Astrocyte (in vitro differentiated cells and primary cell): ENCODE measurements at regions not wholly inside any gene's neighbourhood (a gene's known extent, or its start where the extent isn't known, plus 50 kb on each side); places are given as distances from the start of the nearest gene placed in this dataset.
A peak's percentile ranks its signal among the peaks of the same experiment; 100 is the strongest.

Experiments
- DNase-seq: peaks from one replicate; pipeline ENCODE4 v3.0.0-alpha.2; 2010; ENCODE audit warnings: low read depth
- FAIRE-seq: peaks from 2 replicates; lab custom pipeline; 2011; peaks lifted over from hg19 to GRCh38; lab: Jason Lieb, UNC
- H2AFZ ChIP-seq: 2 replicates; pipeline ENCODE4 v1.6.0; 2012; ENCODE audit warnings: low read depth, low read length, inconsistent platforms
- H3K27ac ChIP-seq: 2 replicates; pipeline ENCODE4 v1.5.1; 2011; ENCODE audit warnings: low read depth, low read length, inconsistent platforms
- H3K27me3 ChIP-seq: 2 replicates; pipeline ENCODE4 v1.6.0; 2011; ENCODE audit warnings: low read length, inconsistent platforms; ENCODE audit not compliant: insufficient read depth
- H3K36me3 ChIP-seq: 2 replicates; pipeline ENCODE4 v1.5.1; 2011; ENCODE audit warnings: low read length, inconsistent platforms; ENCODE audit not compliant: insufficient read depth
- H3K4me1 ChIP-seq: 2 replicates; pipeline ENCODE4 v1.5.1; 2011; ENCODE audit warnings: low read length, inconsistent platforms; ENCODE audit not compliant: insufficient read depth
- H3K4me2 ChIP-seq: 2 replicates; pipeline ENCODE4 v1.6.0; 2012; ENCODE audit warnings: low read length, inconsistent platforms
- H3K4me3 ChIP-seq: 2 replicates; pipeline ENCODE4 v1.5.1; 2011; ENCODE audit warnings: low read depth, mild to moderate bottlenecking, low read length, inconsistent platforms; ENCODE audit not compliant: insufficient read depth
- H3K79me2 ChIP-seq: 2 replicates; pipeline ENCODE4 v1.6.0; 2012; ENCODE audit warnings: mild to moderate bottlenecking, low read length, inconsistent platforms; ENCODE audit not compliant: insufficient read depth
- H3K9ac ChIP-seq: 2 replicates; pipeline ENCODE4 v1.6.0; 2012; ENCODE audit warnings: mild to moderate bottlenecking, low read length, inconsistent platforms
- H3K9me3 ChIP-seq: 2 replicates; pipeline ENCODE4 v1.5.1; 2012; ENCODE audit warnings: low read depth, mild to moderate bottlenecking, low read length, inconsistent platforms; ENCODE audit not compliant: insufficient read depth
- H4K20me1 ChIP-seq: 2 replicates; pipeline ENCODE4 v1.6.0; 2012; ENCODE audit warnings: low read length, inconsistent platforms; ENCODE audit not compliant: insufficient read depth
- H3K27ac Mint-ChIP-seq: one replicate; pipeline ENCODE4 v1.8.0; 2021; ENCODE audit warnings: mild to moderate bottlenecking, mixed read lengths; ENCODE audit not compliant: unreplicated experiment
- H3K27me3 Mint-ChIP-seq: one replicate; pipeline ENCODE4 v1.8.0; 2021; ENCODE audit warnings: low read depth, mixed read lengths; ENCODE audit not compliant: unreplicated experiment
- H3K36me3 Mint-ChIP-seq: one replicate; pipeline ENCODE4 v1.8.0; 2021; ENCODE audit warnings: low read depth, mixed read lengths; ENCODE audit not compliant: unreplicated experiment
- H3K4me1 Mint-ChIP-seq: one replicate; pipeline ENCODE4 v1.8.0; 2021; ENCODE audit warnings: low read depth, mixed read lengths; ENCODE audit not compliant: unreplicated experiment
- H3K4me3 Mint-ChIP-seq: one replicate; pipeline ENCODE4 v1.8.0; 2021; ENCODE audit warnings: mild to moderate bottlenecking, moderate library complexity, mixed read lengths; ENCODE audit not compliant: unreplicated experiment
- H3K9me3 Mint-ChIP-seq: one replicate; pipeline ENCODE4 v1.8.0; 2021; ENCODE audit warnings: mild to moderate bottlenecking, mixed read lengths; ENCODE audit not compliant: unreplicated experiment
- EZH2 ChIP-seq: IDR thresholded peaks from 2 replicates; pipeline ENCODE4 v1.6.1; 2012; ENCODE audit warnings: mild to moderate bottlenecking, low read length, inconsistent platforms; ENCODE audit not compliant: insufficient read depth
- TF ChIP-seq, protein P1 (sequence below): IDR thresholded peaks from 2 replicates; pipeline ENCODE4 v1.5.1; 2011; ENCODE audit warnings: low read depth, mild to moderate bottlenecking, inconsistent platforms, low read length, moderate library complexity; ENCODE audit not compliant: insufficient read depth

GRCh38 chr15:94970802-94971201 is 739.4 kb downstream of the MCTP2 start:
- peaks cover 2% of the 10 kb centered on the region for H3K9me3 Mint-ChIP-seq

DNA sequence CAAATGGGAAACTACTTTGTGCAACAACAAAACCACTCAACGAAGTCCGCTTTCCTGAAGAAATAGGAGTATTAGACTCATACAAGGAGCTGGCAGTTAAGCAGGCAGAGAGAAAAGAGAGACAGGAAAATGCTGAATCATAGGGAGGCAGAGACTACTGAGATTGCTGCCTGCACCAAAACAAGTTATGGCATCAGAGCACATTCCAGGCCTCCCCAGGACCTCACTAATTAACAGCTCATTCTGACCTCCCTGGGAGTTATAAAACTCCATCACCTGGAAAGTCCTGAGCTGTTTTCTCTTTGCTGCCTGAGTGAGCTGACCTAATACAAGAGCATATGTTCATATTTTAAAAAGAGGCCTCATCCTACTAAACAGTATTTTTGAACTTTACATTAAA is 741.0 kb downstream of the MCTP2 start:
- FAIRE-seq (no peak), DNase-seq (peak; percentile 5)
- TF ChIP-seq, protein P1, sequence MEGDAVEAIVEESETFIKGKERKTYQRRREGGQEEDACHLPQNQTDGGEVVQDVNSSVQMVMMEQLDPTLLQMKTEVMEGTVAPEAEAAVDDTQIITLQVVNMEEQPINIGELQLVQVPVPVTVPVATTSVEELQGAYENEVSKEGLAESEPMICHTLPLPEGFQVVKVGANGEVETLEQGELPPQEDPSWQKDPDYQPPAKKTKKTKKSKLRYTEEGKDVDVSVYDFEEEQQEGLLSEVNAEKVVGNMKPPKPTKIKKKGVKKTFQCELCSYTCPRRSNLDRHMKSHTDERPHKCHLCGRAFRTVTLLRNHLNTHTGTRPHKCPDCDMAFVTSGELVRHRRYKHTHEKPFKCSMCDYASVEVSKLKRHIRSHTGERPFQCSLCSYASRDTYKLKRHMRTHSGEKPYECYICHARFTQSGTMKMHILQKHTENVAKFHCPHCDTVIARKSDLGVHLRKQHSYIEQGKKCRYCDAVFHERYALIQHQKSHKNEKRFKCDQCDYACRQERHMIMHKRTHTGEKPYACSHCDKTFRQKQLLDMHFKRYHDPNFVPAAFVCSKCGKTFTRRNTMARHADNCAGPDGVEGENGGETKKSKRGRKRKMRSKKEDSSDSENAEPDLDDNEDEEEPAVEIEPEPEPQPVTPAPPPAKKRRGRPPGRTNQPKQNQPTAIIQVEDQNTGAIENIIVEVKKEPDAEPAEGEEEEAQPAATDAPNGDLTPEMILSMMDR, result no peak
- no peak for TF ChIP-seq EZH2
- H3K4me3 Mint-ChIP-seq, result no peak overlapping the region
- H3K27ac Mint-ChIP-seq, result peak overlapping the region; percentile 70
- H3K36me3 Mint-ChIP-seq, result no peaks in the 10 kb centered on the region
- Histone ChIP-seq H3K4me3 (no peak overlapping the region), H3K4me2 (no peak overlapping the region), H3K4me1 (no peaks in the 10 kb centered on the region), H3K36me3 (no peaks in the 10 kb centered on the region), H2AFZ (no peak overlapping the region), H3K27ac (no peak overlapping the region), H4K20me1 (no peaks in the 10 kb centered on the region), H3K79me2 (no peaks in the 10 kb centered on the region), H3K9ac (no peak overlapping the region), H3K27me3 (no peaks in the 10 kb centered on the region), H3K9me3 (no peaks in the 10 kb centered on the region)
- H3K27me3 Mint-ChIP-seq, result no peaks in the 10 kb centered on the region
- H3K9me3 Mint-ChIP-seq, result peaks cover 2% of the 10 kb centered on the region
- peaks cover 14% of the 10 kb centered on the region for H3K4me1 Mint-ChIP-seq

More at GRCh38 chr15:94970802-94971201, 739.4 kb downstream of the MCTP2 start:
- Histone ChIP-seq H3K9me3 (no peaks in the 10 kb centered on the region), H4K20me1 (no peaks in the 10 kb centered on the region), H2AFZ (no peak overlapping the region), H3K9ac (no peak overlapping the region), H3K4me3 (no peak overlapping the region), H3K79me2 (no peaks in the 10 kb centered on the region), H3K4me2 (no peak overlapping the region), H3K27me3 (no peaks in the 10 kb centered on the region), H3K36me3 (no peaks in the 10 kb centered on the region), H3K4me1 (no peaks in the 10 kb centered on the region), H3K27ac (no peak overlapping the region)
- TF ChIP-seq EZH2, result no peak
- TF ChIP-seq, protein P1, result no peak
- no peak overlapping the region for H3K27ac Mint-ChIP-seq
- no peak for FAIRE-seq
- no peaks in the 10 kb centered on the region for H3K36me3 Mint-ChIP-seq
- H3K27me3 Mint-ChIP-seq, result no peaks in the 10 kb centered on the region
- no peak for DNase-seq
- H3K4me1 Mint-ChIP-seq, result peaks cover 14% of the 10 kb centered on the region
- H3K4me3 Mint-ChIP-seq, result no peak overlapping the region

DNA sequence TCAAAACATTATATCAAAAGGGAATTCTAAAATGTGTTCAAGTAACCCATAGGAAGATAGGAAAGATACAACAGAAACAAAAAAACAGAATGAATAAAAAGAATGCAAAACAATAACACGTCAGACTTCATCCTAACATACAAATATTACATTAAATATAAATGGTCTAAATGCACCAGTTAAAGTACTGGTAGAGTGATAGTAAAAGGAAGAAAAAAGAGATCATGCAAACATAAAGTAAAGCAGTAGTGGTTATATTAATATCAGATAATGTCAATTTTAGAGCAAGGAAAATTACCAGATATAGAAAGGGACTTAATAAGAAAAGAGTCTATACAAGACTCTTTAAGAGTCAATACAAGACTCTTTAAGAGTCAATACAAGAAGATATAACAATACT is 755.7 kb downstream of the MCTP2 start:
- no peak overlapping the region for H2AFZ ChIP-seq
- no peak overlapping the region for H3K4me2 ChIP-seq
- TF ChIP-seq EZH2, result no peak
- TF ChIP-seq, protein P1, result no peak
- no peaks in the 10 kb centered on the region for H3K27me3 ChIP-seq
- no peak for FAIRE-seq
- Mint-ChIP-seq H3K4me3 (no peak overlapping the region), H3K27me3 (no peaks in the 10 kb centered on the region), H3K27ac (no peak overlapping the region), H3K4me1 (no peaks in the 10 kb centered on the region), H3K36me3 (no peaks in the 10 kb centered on the region), H3K9me3 (peaks cover 5% of the 10 kb centered on the region)
- DNase-seq, result no peak
- H4K20me1 ChIP-seq, result no peaks in the 10 kb centered on the region
- no peak overlapping the region for H3K4me3 ChIP-seq
- no peak overlapping the region for H3K27ac ChIP-seq
- no peak overlapping the region for H3K9ac ChIP-seq
- H3K79me2 ChIP-seq, result no peaks in the 10 kb centered on the region
- no peaks in the 10 kb centered on the region for H3K9me3 ChIP-seq
- no peaks in the 10 kb centered on the region for H3K4me1 ChIP-seq
- no peaks in the 10 kb centered on the region for H3K36me3 ChIP-seq
